H4 (cell line): ENCODE measurements at regions not wholly inside any gene's neighbourhood (a gene's known extent, or its start where the extent isn't known, plus 50 kb on each side); places are given as distances from the start of the nearest gene placed in this dataset.
A peak's percentile ranks its signal among the peaks of the same experiment; 100 is the strongest.

Experiments used
- DNase-seq: peaks from one replicate; pipeline ENCODE4 v3.0.0-alpha.2; 2015; ENCODE audit warnings: low spot score

GRCh38 chr11:112400476-112401014 is 139.9 kb upstream of the PLET1 start:
- no peak for DNase-seq

DNA sequence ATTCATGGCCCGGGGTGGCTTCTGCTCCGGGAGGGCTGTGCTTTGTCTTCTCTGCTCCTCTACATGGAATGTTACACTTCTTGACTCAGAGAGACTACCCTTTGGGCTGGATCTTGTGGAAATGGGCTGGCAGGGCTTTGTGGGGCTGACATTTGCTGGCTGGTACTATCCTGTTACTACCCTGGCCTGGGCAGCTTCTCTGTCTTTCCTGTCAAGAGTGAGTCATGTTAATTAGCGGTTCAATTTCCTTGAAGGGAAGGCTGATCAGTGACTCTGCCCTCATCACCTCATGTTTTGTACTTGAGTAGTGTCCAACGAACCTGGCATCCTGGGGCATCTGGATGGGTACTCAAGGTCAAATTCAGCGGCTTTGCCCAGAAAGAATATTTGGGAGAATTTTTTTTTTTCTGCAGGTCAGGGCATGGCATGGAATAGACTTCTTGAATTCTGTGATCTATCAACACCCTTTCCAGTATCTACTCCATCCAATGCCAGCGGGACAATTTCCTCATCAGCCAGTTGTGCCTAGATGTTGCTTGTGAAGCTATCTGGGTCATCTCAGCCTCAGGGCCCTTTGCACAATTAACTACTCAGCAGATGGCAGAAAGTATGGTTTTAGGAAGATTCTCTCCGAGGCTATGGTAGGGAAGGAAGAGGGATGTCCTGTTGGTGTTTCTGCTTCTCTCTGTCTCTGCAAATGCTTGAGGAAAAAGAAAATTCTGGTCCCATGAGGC is 140.5 kb upstream of the PLET1 start:
- DNase-seq: peak; percentile 23

DNA sequence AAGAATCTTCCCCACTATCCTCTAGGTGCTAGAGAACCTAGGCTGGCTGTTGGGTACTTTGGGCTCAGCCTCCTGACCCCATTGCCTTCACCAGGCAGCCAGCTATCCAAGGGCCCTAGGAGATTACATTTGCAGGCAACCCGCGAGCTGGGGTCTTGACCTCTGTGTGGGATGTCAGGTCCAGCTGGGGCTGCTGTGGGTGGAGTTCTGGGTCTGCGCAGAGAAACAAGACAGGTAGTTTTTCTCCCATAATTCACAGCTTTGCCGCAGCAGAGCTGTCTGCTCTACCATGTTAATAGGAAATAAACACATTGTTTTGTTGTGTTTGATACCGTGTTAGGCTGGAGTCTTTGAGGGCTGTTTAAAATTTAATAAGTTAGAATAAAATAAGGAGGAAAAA is 142.8 kb upstream of the PLET1 start:
- DNase-seq: no peak

- DNase-seq: no peak
Observed at GRCh38 chr11:112404112-112404511, 143.5 kb upstream of the PLET1 start.

DNA sequence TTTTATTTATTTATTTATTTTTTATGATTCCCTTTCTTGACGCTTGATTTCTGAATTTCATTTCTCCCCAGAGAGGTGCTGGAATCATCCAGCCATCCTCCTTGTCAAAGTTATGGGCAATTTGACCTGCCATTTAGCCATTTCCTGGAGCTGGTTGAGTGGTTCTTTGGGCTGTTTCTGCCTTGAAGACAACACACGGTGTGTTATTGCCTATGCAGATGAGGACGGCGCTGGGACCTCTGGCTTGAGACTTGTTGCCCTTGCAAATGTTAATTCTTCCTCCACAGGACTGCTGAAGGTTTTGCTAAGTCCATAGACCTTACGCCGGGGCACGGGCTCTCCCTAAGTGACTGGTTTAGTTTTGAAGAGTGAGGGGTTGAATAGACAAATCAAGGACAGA is 147.9 kb upstream of the PLET1 start:
- DNase-seq: no peak

DNA sequence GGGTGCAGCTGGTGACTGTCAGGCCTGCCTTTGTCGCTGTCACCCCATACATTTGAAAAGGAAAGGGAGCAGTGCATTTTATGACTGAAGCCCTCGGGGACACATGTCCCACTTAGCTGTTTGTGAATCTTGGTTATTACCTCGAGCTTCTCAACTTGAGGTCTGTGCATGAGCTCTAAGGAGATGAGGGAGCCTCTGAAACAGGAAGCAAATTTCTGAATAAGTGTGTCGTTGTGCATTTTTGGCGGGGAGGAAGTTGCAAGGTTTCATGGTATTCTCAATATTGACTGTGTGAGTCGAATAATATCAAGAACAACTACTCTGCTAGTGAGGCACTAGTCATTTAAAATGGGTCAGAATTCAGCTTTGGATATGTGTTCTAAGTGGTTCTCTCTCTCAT is 149.7 kb upstream of the PLET1 start:
- DNase-seq: no peak

DNA sequence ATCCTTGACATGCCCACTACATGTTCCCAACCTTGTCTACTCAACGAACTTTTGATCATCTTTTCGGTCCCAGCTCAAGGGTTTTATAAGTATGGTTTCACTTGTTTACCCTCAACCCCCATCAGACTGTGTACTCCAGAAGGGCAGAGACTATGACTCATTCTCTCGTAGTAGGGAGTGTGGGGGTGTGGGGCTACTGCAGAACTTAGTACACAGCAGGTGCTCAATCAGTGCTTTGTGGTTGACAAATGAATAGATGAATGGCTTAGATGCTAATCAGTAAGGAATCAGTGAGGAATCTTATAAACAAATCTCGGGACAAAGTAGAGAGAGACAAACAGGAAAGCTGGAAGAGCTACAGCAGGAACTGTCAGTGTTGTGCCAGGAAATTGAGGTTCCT is 151.7 kb upstream of the PLET1 start:
- peak; percentile 16 for DNase-seq

- DNase-seq: no peak
Observed at GRCh38 chr11:112417339-112417738, 156.7 kb upstream of the PLET1 start.

GRCh38 chr11:112418438-112418837 is 157.8 kb upstream of the PLET1 start:
- DNase-seq: no peak

DNA sequence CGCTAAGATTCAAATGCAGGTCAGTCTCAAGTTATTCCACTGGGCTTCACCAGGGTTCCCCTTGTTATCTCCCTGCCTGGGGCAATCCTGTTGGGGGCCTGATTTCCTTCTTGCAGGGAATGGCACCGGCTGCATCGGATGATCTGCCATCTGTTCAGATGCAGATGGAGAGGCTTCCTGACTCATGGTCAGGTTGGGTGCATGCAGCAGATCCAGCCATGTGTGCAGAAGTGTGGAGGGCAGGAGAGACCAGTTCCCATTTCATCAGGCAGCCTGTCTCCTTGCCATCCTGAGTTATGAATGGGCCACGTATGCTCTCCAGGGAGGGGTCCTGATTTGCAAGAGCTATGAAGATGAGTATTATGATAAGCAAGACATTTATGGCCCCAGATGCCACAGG is 161.2 kb upstream of the PLET1 start:
- DNase-seq: no peak

GRCh38 chr11:112425121-112425520 is 164.5 kb upstream of the PLET1 start:
- DNase-seq: peak; percentile 34

DNA sequence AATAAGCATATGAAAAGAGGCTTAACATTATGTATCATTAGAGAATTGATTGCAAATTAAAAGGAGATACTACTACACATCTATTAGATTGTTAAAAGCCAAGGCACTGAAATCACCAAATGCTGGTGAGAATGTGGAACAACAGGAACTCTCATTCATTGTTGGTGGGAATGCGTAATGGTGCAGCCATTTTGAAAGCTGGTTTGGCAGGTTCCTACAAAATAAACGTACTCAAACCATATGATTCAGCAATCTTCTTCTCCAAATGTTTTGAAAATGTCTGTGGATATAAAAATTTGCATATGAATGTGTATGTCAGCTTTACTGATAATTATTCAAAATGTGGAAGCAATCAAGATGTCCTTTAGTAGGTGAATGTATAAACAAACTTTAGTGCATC is 176.4 kb upstream of the PLET1 start:
- DNase-seq: no peak

GRCh38 chr11:112439614-112440013 is 179.0 kb upstream of the PLET1 start:
- no peak for DNase-seq

DNA sequence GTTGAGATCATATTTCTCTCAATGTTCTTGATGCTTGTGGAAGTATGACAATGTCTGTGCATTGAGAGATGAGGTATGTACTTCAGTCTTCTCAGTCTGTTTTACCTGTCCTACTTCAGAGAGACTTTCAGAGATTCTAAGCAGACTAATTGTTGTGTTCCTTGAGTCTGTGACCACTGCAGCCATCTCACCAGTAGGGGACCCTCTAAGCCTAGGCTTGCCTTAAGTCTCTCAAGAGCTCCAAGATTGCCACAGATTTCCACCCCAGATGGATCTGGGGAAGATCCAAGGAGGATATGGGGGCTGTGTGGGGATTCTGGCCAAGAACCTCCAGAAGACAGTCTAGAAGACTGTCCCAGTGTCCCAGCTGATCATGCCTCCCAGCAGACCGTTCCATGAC is 179.9 kb upstream of the PLET1 start:
- DNase-seq: no peak

DNA sequence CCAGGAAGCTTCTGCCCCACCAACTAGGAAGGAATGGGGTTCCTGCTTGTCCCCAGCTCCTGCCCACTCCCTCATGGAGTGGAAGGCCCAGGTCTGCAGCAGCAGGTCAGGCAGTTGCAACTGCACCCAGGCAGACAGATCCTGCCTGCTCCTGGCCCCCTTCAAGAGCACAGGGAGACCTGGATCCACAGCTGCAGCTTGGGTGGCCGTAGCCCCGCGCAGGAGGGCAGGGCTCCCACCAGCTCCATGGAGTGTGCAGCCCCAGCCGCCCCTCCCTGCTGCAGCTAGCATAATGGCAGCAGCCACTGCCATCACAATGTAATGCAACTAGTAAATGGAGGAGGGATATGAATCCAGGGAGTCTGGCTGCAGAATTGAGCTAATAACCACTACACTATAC is 187.5 kb upstream of the PLET1 start:
- DNase-seq: no peak

DNA sequence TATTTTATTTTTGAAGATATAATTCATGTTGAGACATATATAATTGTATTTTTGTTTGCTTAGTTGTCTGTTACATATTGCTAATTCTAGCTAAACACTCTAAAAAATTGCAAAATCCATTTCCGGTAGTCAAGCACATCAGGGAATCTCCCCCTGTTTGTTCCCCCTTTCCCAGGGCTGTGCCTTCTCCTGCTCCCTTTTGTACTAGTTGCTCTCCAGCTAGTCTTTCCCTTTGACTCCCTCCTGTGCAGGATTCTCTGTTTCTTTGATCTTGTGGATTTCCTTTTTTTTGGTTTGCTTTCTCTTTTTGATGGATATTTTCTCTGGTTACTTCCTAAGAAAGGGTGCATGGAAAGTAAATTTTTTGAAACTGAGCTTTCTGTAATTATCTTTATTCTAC is 188.1 kb upstream of the PLET1 start:
- DNase-seq: no peak

DNA sequence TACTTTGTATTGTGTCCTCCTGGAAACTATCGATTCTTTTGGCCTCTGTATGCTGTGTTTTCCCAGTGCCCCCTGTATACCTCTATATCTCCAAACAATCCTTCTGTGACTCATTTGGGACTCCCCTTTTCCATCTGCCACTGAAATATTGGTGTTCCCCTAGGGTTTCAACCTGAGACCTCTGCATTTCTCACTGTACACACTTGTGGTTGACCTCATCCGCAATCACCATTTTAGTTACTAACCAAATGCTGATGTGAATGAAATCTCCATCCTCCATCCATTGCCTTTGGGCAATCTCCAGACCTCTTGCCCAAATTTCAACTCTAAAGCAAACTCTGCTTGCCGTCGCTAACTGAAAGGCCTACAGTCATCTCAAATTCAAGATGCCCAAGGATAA is 190.6 kb upstream of the PLET1 start:
- DNase-seq: no peak

DNA sequence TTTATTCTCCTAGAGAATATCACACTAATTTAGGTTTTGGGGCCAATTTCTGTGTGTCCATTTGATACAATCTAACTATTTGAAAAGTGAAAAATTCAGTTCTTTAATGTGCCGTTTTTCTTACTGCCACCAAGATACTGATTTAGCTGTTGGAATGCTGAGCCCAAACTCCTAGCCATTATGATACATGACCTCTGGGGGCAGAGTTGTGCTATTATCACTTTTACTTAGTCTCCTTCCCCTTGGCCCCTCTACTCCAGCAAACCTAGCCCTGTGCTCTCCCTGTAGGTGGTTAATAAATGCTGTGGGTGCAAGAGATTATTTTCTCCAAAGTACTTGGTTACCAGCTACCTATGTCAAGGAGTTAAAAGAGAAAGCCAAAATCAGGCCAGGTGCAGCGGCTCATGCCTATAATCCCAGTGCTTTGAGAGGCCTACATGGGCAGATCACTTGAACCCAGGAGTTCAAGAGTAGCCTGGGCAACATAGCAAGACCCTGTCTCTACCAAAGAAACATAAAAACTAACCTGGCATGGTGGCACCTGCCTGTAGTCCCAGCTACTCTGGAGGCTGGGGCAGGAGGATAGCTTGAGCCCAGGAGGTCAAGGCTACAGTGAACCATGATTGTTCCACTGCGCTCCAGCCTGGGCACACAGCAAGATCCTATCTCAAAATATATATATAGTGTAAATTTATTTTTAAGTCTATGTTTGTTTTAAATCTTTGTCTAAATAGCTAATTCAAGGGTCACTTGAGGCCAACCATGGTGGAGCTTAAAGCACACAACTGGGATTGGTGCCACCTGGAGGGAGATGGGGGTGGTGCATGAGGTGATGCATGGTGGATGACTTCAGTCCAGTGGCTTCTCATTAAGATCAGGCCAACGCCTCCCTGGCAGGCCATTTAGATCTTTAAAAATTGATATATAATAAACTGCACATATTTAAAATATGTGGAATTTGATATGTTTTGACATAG is 193.2 kb upstream of the PLET1 start:
- peak; percentile 52 for DNase-seq

- DNase-seq: no peak
Observed at GRCh38 chr11:112454841-112455240, 194.2 kb upstream of the PLET1 start.

GRCh38 chr11:112455791-112456190 is 195.1 kb upstream of the PLET1 start:
- no peak for DNase-seq

- DNase-seq: no peak
Observed at GRCh38 chr11:112457532-112457931, 196.9 kb upstream of the PLET1 start.

DNA sequence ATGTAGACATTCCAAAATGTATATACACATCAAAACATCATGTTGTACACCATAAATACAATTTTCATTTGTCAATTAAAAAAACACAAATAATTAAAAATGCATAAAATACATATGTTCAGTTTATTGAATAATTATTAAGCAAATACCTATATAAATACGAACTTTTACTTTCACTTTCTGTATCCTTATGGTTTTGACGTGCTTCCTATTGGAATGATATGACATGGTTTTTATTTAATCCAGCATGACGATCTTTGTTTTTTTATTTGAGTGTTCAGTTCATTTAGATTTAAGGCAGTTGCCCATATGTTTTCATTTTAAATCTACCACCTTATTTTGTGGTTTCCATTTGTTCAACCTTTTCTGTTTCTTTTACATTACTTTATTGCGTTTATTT is 198.3 kb upstream of the PLET1 start:
- peak; percentile 30 for DNase-seq

DNA sequence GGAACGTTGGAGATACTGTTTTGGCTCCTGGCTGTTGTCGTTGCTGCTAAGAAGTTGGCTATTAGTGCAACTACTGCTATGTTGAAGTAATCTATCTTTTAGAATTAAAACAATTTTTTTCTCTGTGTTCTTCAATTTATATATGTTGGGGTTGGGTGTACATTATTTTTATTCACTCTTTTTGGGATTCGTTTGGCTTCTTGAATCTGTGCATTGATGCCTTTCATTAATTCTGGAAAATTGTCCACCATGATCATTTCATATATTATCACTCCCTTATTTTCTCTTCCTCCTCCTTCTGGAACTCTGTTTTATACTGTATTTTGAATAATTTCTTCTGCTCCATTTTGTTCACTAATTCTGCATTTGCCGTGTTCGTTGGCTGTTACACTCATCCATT is 199.5 kb upstream of the PLET1 start:
- DNase-seq: no peak
